Common myeloid progenitor, CD34-positive (primary cell): ENCODE measurements at regions not wholly inside any gene's neighbourhood (a gene's known extent, or its start where the extent isn't known, plus 50 kb on each side); places are given as distances from the start of the nearest gene placed in this dataset.

Experiments
- CTCF ChIA-PET: fragments of 350-600 bp; sonication (Branson Sonifier 250); formaldehyde crosslinking; loops from one replicate; lab custom pipeline; 2021; ENCODE audit warnings: antibody characterized with exemption; lab: Charles Lee
- POLR2A ChIA-PET: fragments of 350-600 bp; sonication (Branson Sonifier 250); formaldehyde crosslinking; loops from one replicate; lab custom pipeline; 2021; ENCODE audit warnings: antibody characterized with exemption; lab: Charles Lee
- DNase-seq, 3 donors: peaks; one replicate each; pipeline versions ENCODE4 v3.0.0 to v3.0.0-alpha.2; 2013
- H3K27ac ChIP-seq, 2 experiments: 1 replicate in 1 of 2; 2 replicates in 1 of 2; pipeline ENCODE4 v1.7.0; 2013; ENCODE audit warnings: inconsistent platforms in 2 of 2, low read length in 2 of 2, mild to moderate bottlenecking in 2 of 2, low read depth in 1 of 2, moderate library complexity in 1 of 2; ENCODE audit not compliant: severe bottlenecking in 2 of 2, insufficient read depth in 1 of 2, poor library complexity in 1 of 2
- H3K27me3 ChIP-seq, 5 experiments: replicated peaks in 2 of 5; 1 replicate in 3 of 5; 2 replicates in 2 of 5; pipeline versions ENCODE4 v1.6.1 to v1.7.0; 2013; ENCODE audit warnings: low read length in 4 of 5, mild to moderate bottlenecking in 2 of 5, moderate library complexity in 2 of 5, inconsistent platforms in 1 of 5; ENCODE audit not compliant: insufficient read depth in 5 of 5, control insufficient read depth in 4 of 5
- H3K36me3 ChIP-seq, 4 experiments: 1 replicate in 2 of 4; 2 replicates in 2 of 4; pipeline versions ENCODE4 v1.6.1 to v1.7.0; 2013; ENCODE audit warnings: low read length in 3 of 4, control low read depth in 1 of 4, mild to moderate bottlenecking in 1 of 4; ENCODE audit not compliant: control insufficient read depth in 4 of 4, insufficient read depth in 4 of 4
- H3K4me1 ChIP-seq, 4 experiments: 1 replicate in 3 of 4; 2 replicates in 1 of 4; pipeline versions ENCODE4 v1.6.1 to v1.7.1; 2013; ENCODE audit warnings: low read length in 3 of 4, mild to moderate bottlenecking in 3 of 4, control low read depth in 1 of 4, inconsistent platforms in 1 of 4, moderate library complexity in 1 of 4; ENCODE audit not compliant: control insufficient read depth in 4 of 4, insufficient read depth in 4 of 4; ENCODE audit errors: control extremely low read depth in 1 of 4
- H3K4me3 ChIP-seq, 7 experiments: 1 replicate in 4 of 7; 2 replicates in 3 of 7; pipeline versions ENCODE4 v1.5.1 to v1.7.0; 2013; ENCODE audit warnings: mild to moderate bottlenecking in 7 of 7, low read length in 6 of 7, moderate library complexity in 6 of 7, inconsistent platforms in 2 of 7, low read depth in 2 of 7, control low read depth in 1 of 7; ENCODE audit not compliant: insufficient read depth in 4 of 7, control insufficient read depth in 1 of 7; ENCODE audit errors: extremely low read depth in 1 of 7
- H3K9me3 ChIP-seq, 5 experiments: 1 replicate in 4 of 5; 2 replicates in 1 of 5; pipeline versions ENCODE4 v1.6.1 to v1.7.1; 2013; ENCODE audit warnings: low read length in 4 of 5, mild to moderate bottlenecking in 2 of 5, inconsistent platforms in 1 of 5, low read depth in 1 of 5, moderate library complexity in 1 of 5; ENCODE audit not compliant: control insufficient read depth in 4 of 5, insufficient read depth in 2 of 5; ENCODE audit errors: control extremely low read depth in 1 of 5
- WGBS: methylation state at CpG from one replicate; pipeline ENCODE4 v1.1.5; 2013; ENCODE audit not compliant: insufficient coverage; 5-methylcytosine and 5-hydroxymethylcytosine counted together

- DNase-seq: no peak
- no peak overlapping the region for H3K4me3 ChIP-seq
- peaks cover 0 to 2% (median 0%) of the 10 kb centered on the region in 5 experiments for H3K9me3 ChIP-seq
- H3K36me3 ChIP-seq: no peaks in the 10 kb centered on the region
- ChIA-PET POLR2A (no interaction called here), CTCF (interaction anchor here (0.9 kb wide), 1 partner anchor 198 kb away, joined by 3 read pairs; no protein-coding TSS in a partner anchor)
- H3K4me1 ChIP-seq: no peaks in the 10 kb centered on the region
- H3K27me3 ChIP-seq: peaks cover 0 to 13% (median 5%) of the 10 kb centered on the region in 5 experiments
- no peak overlapping the region for H3K27ac ChIP-seq
- 97% methylated on average over 6 of the region's 6 CpGs for WGBS
Observed at GRCh38 chr12:108414021-108414420, 74.9 kb upstream of the CMKLR1 start.

GRCh38 chr12:108410689-108411088 lies 71.6 kb upstream of the CMKLR1 start:
- Histone ChIP-seq H3K36me3 (no peaks in the 10 kb centered on the region), H3K9me3 (peaks cover 0 to 16% (median 3%) of the 10 kb centered on the region in 5 experiments), H3K27me3 (peaks cover 0 to 13% (median 5%) of the 10 kb centered on the region in 5 experiments), H3K27ac (no peak overlapping the region), H3K4me1 (no peaks in the 10 kb centered on the region), H3K4me3 (no peak overlapping the region)
- 92% methylated on average over 2 of the region's 3 CpGs for WGBS
- ChIA-PET POLR2A (no interaction called here), CTCF (no interaction called here)
- DNase-seq: no peak

- H3K27ac ChIP-seq: no peak overlapping the region
- CTCF ChIA-PET: interaction anchor here (0.6 to 2.0 kb wide), 2 partner anchors 9 to 16 kb away, joined by 3 to 5 read pairs; no protein-coding TSS in a partner anchor
- POLR2A ChIA-PET: interaction anchor here (0.6 kb wide), 1 partner anchor 194 kb away, joined by 5 read pairs; no protein-coding TSS in a partner anchor
- H3K36me3 ChIP-seq: no peaks in the 10 kb centered on the region
- H3K4me1 ChIP-seq: no peaks in the 10 kb centered on the region
- no peak overlapping the region for H3K4me3 ChIP-seq
- peaks cover 0 to 9% (median 2%) of the 10 kb centered on the region in 5 experiments for H3K27me3 ChIP-seq
- no peak for DNase-seq
- peaks cover 0 to 16% (median 3%) of the 10 kb centered on the region in 5 experiments for H3K9me3 ChIP-seq
- 74% methylated on average over 3 of the region's 3 CpGs for WGBS
Observed at GRCh38 chr12:108409481-108409880, 70.4 kb upstream of the CMKLR1 start.

GRCh38 chr12:108403952-108404351 lies 64.8 kb upstream of the CMKLR1 start:
- Histone ChIP-seq H3K4me3 (no peak overlapping the region), H3K4me1 (no peaks in the 10 kb centered on the region), H3K9me3 (peaks cover 0 to 16% (median 3%) of the 10 kb centered on the region in 5 experiments), H3K27me3 (peaks cover 0 to 5% (median 0%) of the 10 kb centered on the region in 5 experiments), H3K27ac (no peak overlapping the region), H3K36me3 (no peaks in the 10 kb centered on the region)
- ChIA-PET CTCF (no interaction called here), POLR2A (no interaction called here)
- DNase-seq: no peak
- WGBS: 39% methylated on average over 3 of the region's 3 CpGs

DNA sequence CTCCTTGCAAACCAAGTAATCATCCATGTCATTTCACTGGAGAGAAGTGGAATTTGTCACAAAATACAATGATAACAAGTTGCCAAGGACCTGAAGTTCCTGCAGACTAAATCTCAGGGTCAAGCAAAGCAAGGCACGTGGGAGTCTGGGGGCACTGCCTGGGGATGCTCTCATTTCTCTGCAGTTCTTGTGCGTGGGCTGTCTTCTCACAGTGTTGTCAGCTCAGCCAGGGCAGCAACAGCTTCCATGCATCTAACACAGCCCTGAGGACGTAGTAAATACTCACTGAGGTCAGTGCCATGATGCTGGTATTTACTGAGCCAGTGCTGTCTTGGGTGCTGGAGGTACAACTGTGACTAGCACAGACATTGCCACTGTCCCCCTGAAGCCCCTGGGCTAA lies 62.9 kb upstream of the CMKLR1 start:
- Histone ChIP-seq H3K36me3 (no peaks in the 10 kb centered on the region), H3K27me3 (peaks cover 0 to 3% (median 0%) of the 10 kb centered on the region in 5 experiments), H3K4me3 (no peak overlapping the region), H3K9me3 (peaks cover 0 to 11% (median 3%) of the 10 kb centered on the region in 5 experiments), H3K4me1 (no peaks in the 10 kb centered on the region), H3K27ac (no peak overlapping the region)
- POLR2A ChIA-PET: no interaction called here
- 65% methylated on average over 3 of the region's 3 CpGs for WGBS
- CTCF ChIA-PET: no interaction called here
- DNase-seq: no peak

DNA sequence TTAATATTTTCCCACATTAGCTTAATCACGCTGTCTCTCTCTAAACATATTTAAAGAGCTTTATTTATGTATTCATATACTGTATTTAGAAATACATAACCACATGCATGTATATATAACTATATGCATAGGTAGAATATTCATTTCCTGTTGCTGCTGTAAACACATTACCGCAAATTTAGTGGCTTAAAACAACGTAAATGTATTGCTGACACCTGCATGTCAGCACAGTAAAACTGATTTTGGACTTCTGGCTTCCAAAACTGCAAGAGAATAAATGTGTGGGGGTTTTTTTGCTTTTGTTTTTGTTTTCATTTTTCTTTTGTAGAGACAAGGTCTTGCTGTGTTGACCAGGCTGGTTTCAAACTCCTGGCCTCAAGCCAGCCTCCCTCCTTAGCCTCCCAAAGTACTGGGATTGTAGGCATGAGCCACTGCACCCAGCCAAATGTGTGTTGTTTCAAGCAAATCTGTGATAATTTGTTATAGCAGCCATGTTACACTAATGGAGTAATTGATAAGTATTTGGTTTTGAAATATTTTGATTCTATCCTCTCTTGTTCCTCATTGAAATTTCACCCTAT lies 61.9 kb upstream of the CMKLR1 start:
- H3K9me3 ChIP-seq: peaks cover 0 to 5% (median 0%) of the 10 kb centered on the region in 5 experiments
- H3K4me1 ChIP-seq: no peaks in the 10 kb centered on the region
- CTCF ChIA-PET: interaction anchor here (1.2 kb wide), 1 partner anchor 22 kb away, joined by 3 read pairs; no protein-coding TSS in a partner anchor
- H3K4me3 ChIP-seq: no peak overlapping the region
- no peak for DNase-seq
- POLR2A ChIA-PET: no interaction called here
- WGBS: no CpG with 5 or more reads among the region's 3 CpGs
- H3K27me3 ChIP-seq: peaks cover 0 to 3% (median 0%) of the 10 kb centered on the region in 5 experiments
- no peak overlapping the region for H3K27ac ChIP-seq
- no peaks in the 10 kb centered on the region for H3K36me3 ChIP-seq

- Histone ChIP-seq H3K36me3 (no peaks in the 10 kb centered on the region), H3K27me3 (peaks cover 0 to 3% (median 0%) of the 10 kb centered on the region in 5 experiments), H3K4me3 (no peak overlapping the region), H3K27ac (no peak overlapping the region), H3K9me3 (peaks cover 0 to 3% (median 0%) of the 10 kb centered on the region in 5 experiments), H3K4me1 (no peaks in the 10 kb centered on the region)
- POLR2A ChIA-PET: no interaction called here
- DNase-seq: no peak
- WGBS: 72% methylated on average over 2 of the region's 2 CpGs
- CTCF ChIA-PET: interaction anchor here (1.2 kb wide), 1 partner anchor 23 kb away, joined by 3 read pairs; no protein-coding TSS in a partner anchor
Observed at GRCh38 chr12:108400481-108400880, 61.4 kb upstream of the CMKLR1 start.
